Astrocyte (in vitro differentiated cells and primary cell): ENCODE measurements at regions not wholly inside any gene's neighbourhood (a gene's known extent, or its start where the extent isn't known, plus 50 kb on each side); places are given as distances from the start of the nearest gene placed in this dataset.
A peak's percentile ranks its signal among the peaks of the same experiment; 100 is the strongest.

Experiments
- DNase-seq: peaks from one replicate; pipeline ENCODE4 v3.0.0-alpha.2; 2010; ENCODE audit warnings: low read depth
- FAIRE-seq: peaks from 2 replicates; lab custom pipeline; 2011; peaks lifted over from hg19 to GRCh38; lab: Jason Lieb, UNC
- H2AFZ ChIP-seq: 2 replicates; pipeline ENCODE4 v1.6.0; 2012; ENCODE audit warnings: low read depth, low read length, inconsistent platforms
- H3K27ac ChIP-seq: 2 replicates; pipeline ENCODE4 v1.5.1; 2011; ENCODE audit warnings: low read depth, low read length, inconsistent platforms
- H3K27me3 ChIP-seq: 2 replicates; pipeline ENCODE4 v1.6.0; 2011; ENCODE audit warnings: low read length, inconsistent platforms; ENCODE audit not compliant: insufficient read depth
- H3K36me3 ChIP-seq: 2 replicates; pipeline ENCODE4 v1.5.1; 2011; ENCODE audit warnings: low read length, inconsistent platforms; ENCODE audit not compliant: insufficient read depth
- H3K4me1 ChIP-seq: 2 replicates; pipeline ENCODE4 v1.5.1; 2011; ENCODE audit warnings: low read length, inconsistent platforms; ENCODE audit not compliant: insufficient read depth
- H3K4me2 ChIP-seq: 2 replicates; pipeline ENCODE4 v1.6.0; 2012; ENCODE audit warnings: low read length, inconsistent platforms
- H3K4me3 ChIP-seq: 2 replicates; pipeline ENCODE4 v1.5.1; 2011; ENCODE audit warnings: low read depth, mild to moderate bottlenecking, low read length, inconsistent platforms; ENCODE audit not compliant: insufficient read depth
- H3K79me2 ChIP-seq: 2 replicates; pipeline ENCODE4 v1.6.0; 2012; ENCODE audit warnings: mild to moderate bottlenecking, low read length, inconsistent platforms; ENCODE audit not compliant: insufficient read depth
- H3K9ac ChIP-seq: 2 replicates; pipeline ENCODE4 v1.6.0; 2012; ENCODE audit warnings: mild to moderate bottlenecking, low read length, inconsistent platforms
- H3K9me3 ChIP-seq: 2 replicates; pipeline ENCODE4 v1.5.1; 2012; ENCODE audit warnings: low read depth, mild to moderate bottlenecking, low read length, inconsistent platforms; ENCODE audit not compliant: insufficient read depth
- H4K20me1 ChIP-seq: 2 replicates; pipeline ENCODE4 v1.6.0; 2012; ENCODE audit warnings: low read length, inconsistent platforms; ENCODE audit not compliant: insufficient read depth
- H3K27ac Mint-ChIP-seq: one replicate; pipeline ENCODE4 v1.8.0; 2021; ENCODE audit warnings: mild to moderate bottlenecking, mixed read lengths; ENCODE audit not compliant: unreplicated experiment
- H3K27me3 Mint-ChIP-seq: one replicate; pipeline ENCODE4 v1.8.0; 2021; ENCODE audit warnings: low read depth, mixed read lengths; ENCODE audit not compliant: unreplicated experiment
- H3K36me3 Mint-ChIP-seq: one replicate; pipeline ENCODE4 v1.8.0; 2021; ENCODE audit warnings: low read depth, mixed read lengths; ENCODE audit not compliant: unreplicated experiment
- H3K4me1 Mint-ChIP-seq: one replicate; pipeline ENCODE4 v1.8.0; 2021; ENCODE audit warnings: low read depth, mixed read lengths; ENCODE audit not compliant: unreplicated experiment
- H3K4me3 Mint-ChIP-seq: one replicate; pipeline ENCODE4 v1.8.0; 2021; ENCODE audit warnings: mild to moderate bottlenecking, moderate library complexity, mixed read lengths; ENCODE audit not compliant: unreplicated experiment
- H3K9me3 Mint-ChIP-seq: one replicate; pipeline ENCODE4 v1.8.0; 2021; ENCODE audit warnings: mild to moderate bottlenecking, mixed read lengths; ENCODE audit not compliant: unreplicated experiment
- EZH2 ChIP-seq: IDR thresholded peaks from 2 replicates; pipeline ENCODE4 v1.6.1; 2012; ENCODE audit warnings: mild to moderate bottlenecking, low read length, inconsistent platforms; ENCODE audit not compliant: insufficient read depth
- TF ChIP-seq, protein P1 (sequence below): IDR thresholded peaks from 2 replicates; pipeline ENCODE4 v1.5.1; 2011; ENCODE audit warnings: low read depth, mild to moderate bottlenecking, inconsistent platforms, low read length, moderate library complexity; ENCODE audit not compliant: insufficient read depth

- TF ChIP-seq, protein P1, sequence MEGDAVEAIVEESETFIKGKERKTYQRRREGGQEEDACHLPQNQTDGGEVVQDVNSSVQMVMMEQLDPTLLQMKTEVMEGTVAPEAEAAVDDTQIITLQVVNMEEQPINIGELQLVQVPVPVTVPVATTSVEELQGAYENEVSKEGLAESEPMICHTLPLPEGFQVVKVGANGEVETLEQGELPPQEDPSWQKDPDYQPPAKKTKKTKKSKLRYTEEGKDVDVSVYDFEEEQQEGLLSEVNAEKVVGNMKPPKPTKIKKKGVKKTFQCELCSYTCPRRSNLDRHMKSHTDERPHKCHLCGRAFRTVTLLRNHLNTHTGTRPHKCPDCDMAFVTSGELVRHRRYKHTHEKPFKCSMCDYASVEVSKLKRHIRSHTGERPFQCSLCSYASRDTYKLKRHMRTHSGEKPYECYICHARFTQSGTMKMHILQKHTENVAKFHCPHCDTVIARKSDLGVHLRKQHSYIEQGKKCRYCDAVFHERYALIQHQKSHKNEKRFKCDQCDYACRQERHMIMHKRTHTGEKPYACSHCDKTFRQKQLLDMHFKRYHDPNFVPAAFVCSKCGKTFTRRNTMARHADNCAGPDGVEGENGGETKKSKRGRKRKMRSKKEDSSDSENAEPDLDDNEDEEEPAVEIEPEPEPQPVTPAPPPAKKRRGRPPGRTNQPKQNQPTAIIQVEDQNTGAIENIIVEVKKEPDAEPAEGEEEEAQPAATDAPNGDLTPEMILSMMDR = no peak
- TF ChIP-seq EZH2 = no peak
- peaks cover 20% of the 10 kb centered on the region for H3K4me1 Mint-ChIP-seq
- H3K27ac ChIP-seq = no peak overlapping the region
These were observed 342.5 kb downstream of the SPRY2 start for GRCh38 chr13:79998381-79998880.

GRCh38 chr13:79997244-79997643, 343.7 kb downstream of the SPRY2 start:
- no peak for FAIRE-seq

More at GRCh38 chr13:79998381-79998880, 342.5 kb downstream of the SPRY2 start:
- Histone ChIP-seq H3K9me3 (no peaks in the 10 kb centered on the region), H3K9ac (no peak overlapping the region), H3K36me3 (no peaks in the 10 kb centered on the region), H3K4me1 (peaks cover 13% of the 10 kb centered on the region), H3K4me3 (no peak overlapping the region), H3K4me2 (no peak overlapping the region), H2AFZ (no peak overlapping the region), H3K79me2 (no peaks in the 10 kb centered on the region), H3K27me3 (no peaks in the 10 kb centered on the region), H4K20me1 (no peaks in the 10 kb centered on the region)
- peaks cover 2% of the 10 kb centered on the region for H3K9me3 Mint-ChIP-seq
- FAIRE-seq = no peak
- H3K27me3 Mint-ChIP-seq = no peaks in the 10 kb centered on the region
- H3K27ac Mint-ChIP-seq = no peak overlapping the region
- no peaks in the 10 kb centered on the region for H3K36me3 Mint-ChIP-seq
- H3K4me3 Mint-ChIP-seq = no peak overlapping the region
- no peak for DNase-seq

DNA sequence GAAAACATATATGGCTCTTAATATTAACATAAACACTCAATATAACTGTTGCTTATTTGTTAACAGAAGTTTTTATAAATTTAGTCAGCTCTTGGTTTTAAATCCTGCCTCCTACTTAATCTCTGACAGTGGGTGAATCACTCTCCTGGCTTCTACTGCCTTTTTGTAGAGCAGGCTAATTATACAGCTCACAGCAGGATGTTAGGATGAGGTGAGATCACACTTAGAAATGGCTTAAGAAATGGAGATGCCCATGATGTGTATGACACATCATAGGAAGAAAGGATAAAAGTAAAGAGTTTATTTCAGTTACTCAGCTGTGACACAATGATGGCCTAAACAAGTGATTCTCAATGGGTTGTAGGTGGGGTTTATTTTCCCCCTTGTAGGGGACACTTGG, 345.6 kb downstream of the SPRY2 start:
- Histone ChIP-seq H3K79me2 (no peaks in the 10 kb centered on the region), H3K27ac (peak overlapping the region; percentile 61), H3K36me3 (no peaks in the 10 kb centered on the region), H3K27me3 (no peaks in the 10 kb centered on the region), H4K20me1 (no peaks in the 10 kb centered on the region), H3K4me3 (no peak overlapping the region), H3K9ac (no peak overlapping the region), H2AFZ (no peak overlapping the region), H3K9me3 (no peaks in the 10 kb centered on the region), H3K4me2 (peak overlapping the region; percentile 7), H3K4me1 (peaks cover 5% of the 10 kb centered on the region)
- FAIRE-seq (peak; percentile 89), DNase-seq (peak; percentile 93)
- peaks cover 4% of the 10 kb centered on the region for H3K9me3 Mint-ChIP-seq
- no peaks in the 10 kb centered on the region for H3K36me3 Mint-ChIP-seq
- peaks cover 17% of the 10 kb centered on the region for H3K4me1 Mint-ChIP-seq
- no peaks in the 10 kb centered on the region for H3K27me3 Mint-ChIP-seq
- TF ChIP-seq EZH2 = no peak
- TF ChIP-seq, protein P1 = no peak
- H3K27ac Mint-ChIP-seq = peak overlapping the region; percentile 88
- no peak overlapping the region for H3K4me3 Mint-ChIP-seq

More at GRCh38 chr13:79997244-79997643, 343.7 kb downstream of the SPRY2 start:
- Mint-ChIP-seq H3K4me1 (peaks cover 17% of the 10 kb centered on the region), H3K4me3 (no peak overlapping the region), H3K36me3 (no peaks in the 10 kb centered on the region), H3K9me3 (peaks cover 4% of the 10 kb centered on the region), H3K27ac (no peak overlapping the region), H3K27me3 (no peaks in the 10 kb centered on the region)
- TF ChIP-seq EZH2 = no peak
- TF ChIP-seq, protein P1 = no peak
- H3K4me1 ChIP-seq = peaks cover 10% of the 10 kb centered on the region
- DNase-seq = no peak
- H3K4me3 ChIP-seq = no peak overlapping the region
- no peaks in the 10 kb centered on the region for H3K27me3 ChIP-seq
- no peaks in the 10 kb centered on the region for H3K9me3 ChIP-seq
- H3K79me2 ChIP-seq = no peaks in the 10 kb centered on the region
- H3K9ac ChIP-seq = no peak overlapping the region
- H2AFZ ChIP-seq = no peak overlapping the region
- H3K27ac ChIP-seq = no peak overlapping the region
- no peaks in the 10 kb centered on the region for H3K36me3 ChIP-seq
- H3K4me2 ChIP-seq = no peak overlapping the region
- no peaks in the 10 kb centered on the region for H4K20me1 ChIP-seq
